GM04504 (cell line): ENCODE measurements at regions not wholly inside any gene's neighbourhood (a gene's known extent, or its start where the extent isn't known, plus 50 kb on each side); places are given as distances from the start of the nearest gene placed in this dataset.
"Not testable (repeated sequence)": the region's sequence is repeated elsewhere in the genome, so short reads cannot be mapped to it uniquely, and the experiment has no call there.

Source experiments
- DNase-seq: peaks from one replicate; pipeline ENCODE4 v3.0.0-alpha.2; 2012; ENCODE audit warnings: low read depth

GRCh38 chr7:20839196-20839735 is 52.6 kb upstream of the SP8 start:
- no peak for DNase-seq

DNA sequence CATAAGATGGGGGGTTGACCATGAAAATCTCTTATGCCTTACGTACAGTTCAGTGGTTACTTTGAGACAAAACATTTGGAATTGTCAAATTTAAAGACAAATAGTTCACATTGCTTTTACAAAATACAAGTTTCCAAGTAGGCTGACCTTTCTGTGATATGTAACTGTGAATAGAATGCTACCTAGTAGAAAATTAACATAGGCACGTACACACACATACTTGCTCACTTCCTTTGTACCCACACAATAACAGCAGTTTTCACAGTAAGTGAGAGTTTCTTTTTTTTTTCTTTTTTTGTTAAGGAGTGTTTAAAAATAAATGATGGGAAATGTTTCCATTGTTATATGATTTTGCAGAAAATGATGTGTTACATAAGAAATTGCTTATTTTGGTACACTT is 53.3 kb upstream of the SP8 start:
- DNase-seq, result no peak

DNA sequence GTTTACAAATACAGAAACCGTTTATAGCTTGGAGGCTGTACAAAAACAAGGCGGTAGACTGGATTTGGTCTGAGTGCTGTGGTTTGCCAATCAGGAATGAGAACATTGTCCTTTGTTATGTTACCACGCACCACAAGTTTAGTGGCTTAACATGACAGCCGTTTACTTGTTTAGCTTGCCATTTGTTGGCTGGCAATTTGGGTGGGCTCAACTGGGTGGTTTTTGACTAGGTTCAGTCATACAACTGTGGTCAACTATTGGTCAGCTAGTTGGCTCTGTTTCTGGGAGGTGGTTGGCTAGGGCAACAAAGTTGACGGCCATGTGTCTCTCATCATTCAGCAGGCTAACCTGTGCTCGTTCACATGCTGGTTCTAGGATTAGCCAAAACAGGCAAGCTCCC is 60.1 kb upstream of the SP8 start:
- no peak for DNase-seq

GRCh38 chr7:20858951-20859350 is 72.3 kb upstream of the SP8 start:
- no peak for DNase-seq

DNA sequence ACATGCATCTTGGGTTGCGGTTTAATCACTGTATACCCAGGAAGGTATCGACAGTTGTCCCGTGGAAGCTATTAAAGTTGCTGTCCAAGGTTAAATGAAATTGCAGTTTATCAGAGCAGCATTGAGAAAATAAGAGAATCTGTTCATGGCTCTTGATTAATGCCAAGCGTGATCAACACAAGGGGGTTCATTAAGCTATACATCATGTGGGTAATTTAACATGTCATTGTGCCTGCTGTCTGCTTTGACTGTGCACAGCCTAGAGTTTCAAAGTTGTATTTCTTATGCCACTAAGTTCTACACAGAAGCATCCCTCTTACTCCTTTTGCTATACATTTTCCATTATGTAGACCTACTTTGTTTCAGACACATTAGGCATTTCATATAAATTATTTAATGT is 74.8 kb upstream of the SP8 start:
- DNase-seq, result no peak

- DNase-seq, result no peak
Observed at GRCh38 chr7:20862554-20862953, 75.9 kb upstream of the SP8 start.

GRCh38 chr7:20864221-20864620 is 77.5 kb upstream of the SP8 start:
- no peak for DNase-seq

DNA sequence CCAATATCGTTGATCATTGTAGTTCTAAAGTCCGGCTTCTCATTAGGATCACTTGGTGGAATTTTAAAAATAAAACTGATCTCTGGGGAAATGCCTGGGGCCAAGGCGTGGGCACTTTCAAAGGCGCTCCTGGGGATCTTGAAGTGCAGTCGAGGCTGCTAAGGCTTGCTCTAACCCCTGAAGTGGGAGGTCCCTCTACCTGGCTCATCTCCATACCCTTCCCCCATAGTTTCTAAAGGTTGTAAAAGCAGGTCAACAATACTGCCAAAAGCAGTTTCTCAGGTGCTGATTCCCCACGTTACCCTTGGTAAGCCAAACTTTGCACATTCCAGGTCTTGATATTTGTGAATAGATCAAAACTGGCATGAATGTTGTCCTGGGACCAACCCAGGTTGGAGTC is 79.0 kb upstream of the SP8 start:
- no peak for DNase-seq

- no peak for DNase-seq
Observed at GRCh38 chr7:20870977-20871376, 84.3 kb upstream of the SP8 start.

DNA sequence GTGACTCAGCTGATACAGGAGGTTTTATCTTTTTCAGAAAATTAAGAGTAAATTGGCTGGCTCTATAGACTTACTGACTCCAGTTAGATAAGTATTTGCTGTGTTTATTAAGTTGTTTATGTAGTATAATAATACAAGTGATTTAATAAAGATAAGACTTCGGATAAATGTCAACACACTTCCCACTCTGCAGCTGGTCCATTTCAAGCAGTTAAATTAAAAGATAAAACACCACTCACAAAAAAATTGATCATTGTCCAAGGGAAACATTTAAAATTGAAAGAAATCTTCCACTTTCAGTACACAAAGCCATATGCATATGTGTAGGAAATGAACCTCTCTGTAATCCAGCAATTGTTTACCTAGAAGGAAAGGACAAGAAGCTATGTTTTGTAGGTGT is 106.1 kb upstream of the SP8 start:
- DNase-seq, result no peak

- no peak for DNase-seq
Observed at GRCh38 chr7:20894806-20895205, 108.1 kb upstream of the SP8 start.

DNA sequence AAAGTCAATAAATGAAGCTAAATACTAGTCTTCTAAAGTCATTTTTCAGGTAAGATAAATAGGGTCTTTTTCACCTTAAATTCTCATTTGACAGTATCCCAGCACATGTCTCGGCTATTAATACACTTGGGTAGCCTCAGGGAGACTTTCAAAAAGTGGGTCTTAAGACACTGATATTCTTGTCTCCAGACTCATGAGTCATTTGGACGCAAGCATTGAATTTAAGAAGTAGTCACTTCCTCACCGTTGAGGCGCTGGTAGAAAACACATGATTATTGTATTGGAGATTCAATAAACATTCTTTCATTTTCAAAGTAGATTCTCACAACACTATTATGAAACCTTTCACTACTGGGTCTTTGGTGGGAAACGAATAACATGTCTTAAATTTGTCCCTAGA is 108.9 kb upstream of the SP8 start:
- DNase-seq, result no peak

DNA sequence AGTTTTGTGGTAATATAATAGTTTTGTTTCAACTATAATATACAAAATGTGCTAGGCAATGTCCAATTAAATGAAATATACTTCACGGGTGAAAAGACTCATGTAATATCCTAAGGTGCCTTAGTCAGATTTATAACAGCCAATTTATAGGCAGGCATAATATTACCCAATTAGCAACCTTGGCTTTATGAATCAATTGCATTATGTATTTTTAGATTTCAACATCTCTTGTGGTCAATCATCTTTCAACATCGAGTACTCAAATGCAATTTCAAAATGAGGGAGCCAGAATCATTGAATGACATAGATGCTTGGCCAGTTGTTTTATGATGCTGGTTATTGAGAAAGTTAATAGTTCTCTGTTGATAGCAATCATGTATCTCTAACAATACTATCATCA is 110.3 kb upstream of the SP8 start:
- DNase-seq, result no peak

DNA sequence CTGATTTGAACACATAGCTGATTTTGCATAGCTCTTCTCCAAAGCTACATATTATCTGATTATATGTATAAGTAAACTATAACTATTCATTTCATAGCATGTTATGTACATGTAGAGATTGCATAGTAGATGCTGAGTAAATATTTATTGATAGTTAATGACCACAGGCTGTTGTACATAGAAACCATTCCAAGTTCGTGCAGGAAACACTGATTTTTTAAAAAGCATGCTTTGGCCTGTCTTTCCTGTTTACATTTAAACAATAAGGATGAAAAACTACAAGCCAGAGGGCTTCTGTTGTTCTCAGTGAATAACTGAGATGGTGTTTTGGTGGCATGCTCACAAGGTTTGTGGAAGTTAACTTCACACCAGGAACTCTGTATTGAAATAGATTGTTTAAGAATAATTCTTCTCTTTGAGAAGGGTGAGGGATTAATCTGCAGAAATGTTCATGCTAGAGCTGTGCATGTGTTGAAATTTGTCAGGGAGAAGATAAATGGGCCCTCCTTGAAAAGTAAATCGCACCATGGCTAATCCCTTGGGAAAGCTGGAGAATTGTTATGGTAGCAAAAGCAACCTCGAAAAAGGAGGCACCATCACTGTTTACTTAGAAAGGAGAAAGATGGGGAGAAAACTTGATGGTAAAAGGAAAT is 120.2 kb upstream of the SP8 start:
- no peak for DNase-seq

DNA sequence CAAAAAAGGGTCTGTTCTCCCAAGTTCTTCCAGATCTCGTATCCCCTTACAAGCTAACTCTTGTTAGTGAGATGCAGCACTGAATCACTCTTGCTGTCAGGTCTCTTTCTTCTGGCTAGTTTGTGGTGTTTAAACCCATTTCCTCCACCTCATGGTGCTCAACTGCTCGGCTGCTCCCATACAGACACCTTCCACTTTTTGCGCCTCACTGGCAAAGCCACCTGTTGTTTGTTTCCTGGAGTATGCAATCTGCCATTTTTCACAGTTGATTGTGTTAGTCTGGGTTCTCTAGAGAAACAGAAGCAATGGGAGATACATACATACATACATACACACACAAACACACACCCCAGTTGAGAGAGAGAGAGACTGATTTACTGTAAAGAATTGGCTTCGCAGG is 124.4 kb upstream of the SP8 start:
- DNase-seq, result no peak

DNA sequence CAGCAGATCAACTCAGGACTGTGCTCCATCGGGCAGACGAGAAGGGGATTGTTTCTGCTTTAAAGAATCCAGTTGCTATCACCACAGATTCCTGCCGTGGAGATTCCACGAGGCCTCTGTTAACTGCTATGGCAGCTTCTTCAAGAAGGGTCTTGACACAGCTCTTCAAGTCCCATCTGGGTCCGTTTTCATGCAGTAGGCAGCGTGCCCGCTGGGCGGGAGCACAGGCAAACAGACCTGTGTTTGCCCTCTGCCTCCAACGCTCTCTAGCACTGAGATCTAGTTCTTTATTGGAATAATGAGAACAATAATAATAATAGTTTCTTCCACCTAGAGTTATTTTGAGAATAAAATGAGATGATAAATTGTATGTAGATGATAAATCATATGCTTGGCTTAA is 127.2 kb upstream of the SP8 start:
- DNase-seq, result no peak

GRCh38 chr7:20916311-20916710 is 129.6 kb upstream of the SP8 start:
- DNase-seq, result no peak

DNA sequence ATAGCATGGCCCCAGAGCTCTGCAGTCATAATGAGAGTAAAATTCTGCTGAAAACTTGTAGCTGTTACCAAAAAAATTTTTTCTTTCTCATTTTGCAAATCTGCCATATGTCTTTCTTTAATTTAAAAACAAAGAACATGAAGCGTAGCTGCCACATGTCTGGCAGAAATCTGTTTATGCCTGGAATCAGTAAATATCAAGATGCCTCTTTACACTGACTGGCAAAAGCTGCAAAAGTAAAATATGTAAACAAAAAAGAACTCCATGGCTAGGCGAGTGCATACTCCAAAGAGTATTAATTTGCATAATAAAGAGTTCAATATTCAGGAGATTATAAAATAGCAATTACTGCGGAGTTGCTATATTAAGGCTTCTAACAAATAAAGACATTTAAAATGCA is 130.9 kb upstream of the SP8 start:
- DNase-seq, result no peak

DNA sequence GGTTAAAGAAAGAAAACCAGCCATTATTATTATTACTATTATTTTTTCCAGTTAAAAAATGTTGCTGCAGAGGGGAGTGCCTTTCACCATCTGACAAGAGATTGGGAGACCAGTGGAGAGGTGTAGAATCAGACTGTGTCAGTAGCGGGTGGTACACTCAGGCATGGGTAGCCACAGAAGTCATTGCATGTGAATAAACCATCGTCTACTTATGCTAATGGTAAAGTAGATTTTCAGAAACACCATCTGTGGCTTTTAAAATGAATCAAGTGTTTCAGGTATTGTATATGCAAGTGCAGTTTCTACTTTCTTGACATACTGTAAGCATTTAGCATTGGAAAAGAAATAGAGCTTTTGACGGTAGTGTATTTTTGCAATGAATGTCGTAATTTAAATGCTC is 131.5 kb upstream of the SP8 start:
- DNase-seq, result no peak

DNA sequence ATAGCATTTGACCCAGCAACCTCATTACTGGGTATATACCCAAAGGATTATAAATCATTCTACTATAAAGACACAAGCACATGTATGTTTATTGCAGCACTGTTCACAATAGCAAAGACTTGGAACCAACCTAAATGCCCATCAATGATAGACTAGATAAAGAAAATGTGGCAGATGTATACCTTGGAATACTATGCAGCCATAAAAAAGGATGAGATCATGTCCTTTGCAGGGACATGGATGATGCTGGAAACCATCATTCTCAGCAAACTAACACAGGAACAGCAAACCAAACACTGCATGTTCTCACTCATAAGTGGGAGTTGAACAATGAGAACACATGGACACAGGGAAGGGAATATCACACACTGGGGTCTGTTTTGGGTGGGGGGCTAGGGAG is 140.5 kb upstream of the SP8 start:
- not testable (repeated sequence) for DNase-seq

DNA sequence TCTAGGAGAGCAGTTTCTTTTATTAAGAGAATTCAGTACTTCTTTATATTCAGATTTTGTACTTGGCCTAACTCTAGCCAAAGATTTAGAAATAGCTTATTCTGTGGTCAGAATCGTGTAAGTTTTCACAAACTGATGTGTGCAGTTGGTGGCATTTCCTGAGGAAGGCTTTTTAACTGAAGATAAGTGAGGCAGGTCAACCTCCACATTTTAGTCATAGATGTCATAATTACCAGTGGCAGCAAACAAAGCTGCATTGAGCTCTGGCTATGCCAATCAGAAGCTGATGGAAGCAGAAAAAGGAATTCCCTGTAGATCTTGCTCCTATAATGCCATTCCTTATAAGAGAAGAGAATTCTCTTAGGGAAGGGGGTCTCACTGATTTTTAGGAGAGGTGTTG is 141.3 kb upstream of the SP8 start:
- no peak for DNase-seq

DNA sequence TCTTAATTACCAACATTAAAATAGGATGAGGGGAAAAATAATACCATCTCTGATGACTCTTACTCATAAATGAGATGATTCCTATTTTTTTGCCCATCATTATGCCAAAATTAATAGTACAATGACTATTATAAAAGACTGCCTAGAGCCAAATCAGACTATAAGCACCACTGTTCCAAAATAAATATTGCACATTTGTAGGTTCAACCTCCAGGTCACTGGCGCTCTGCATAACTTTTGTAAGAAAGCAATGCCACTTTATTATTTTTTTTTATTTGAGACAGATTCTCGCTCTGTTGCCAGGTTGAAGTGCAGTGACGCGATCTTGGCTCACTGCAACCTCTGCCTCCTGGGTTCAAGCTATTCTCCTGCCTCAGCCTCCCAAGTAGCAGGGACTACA is 142.5 kb upstream of the SP8 start:
- DNase-seq, result no peak

DNA sequence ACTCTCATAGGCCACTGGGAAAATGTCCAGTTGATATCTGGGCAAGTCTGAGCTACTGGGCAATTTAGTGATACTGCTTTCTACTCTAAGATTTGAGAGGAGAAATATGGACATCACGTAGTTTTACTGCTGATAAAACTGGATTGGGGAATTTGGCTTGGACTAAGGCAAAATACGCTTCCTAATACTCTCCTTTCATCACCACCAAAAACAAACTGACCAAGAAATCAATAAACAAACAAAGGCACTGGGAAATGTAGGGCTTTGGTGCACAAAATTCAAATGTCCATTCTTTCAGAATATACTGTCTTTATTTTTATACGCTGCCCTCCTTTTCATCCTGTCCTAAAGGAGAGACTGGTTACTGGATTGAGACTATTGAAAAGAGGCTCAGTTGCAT is 145.1 kb upstream of the SP8 start:
- no peak for DNase-seq

DNA sequence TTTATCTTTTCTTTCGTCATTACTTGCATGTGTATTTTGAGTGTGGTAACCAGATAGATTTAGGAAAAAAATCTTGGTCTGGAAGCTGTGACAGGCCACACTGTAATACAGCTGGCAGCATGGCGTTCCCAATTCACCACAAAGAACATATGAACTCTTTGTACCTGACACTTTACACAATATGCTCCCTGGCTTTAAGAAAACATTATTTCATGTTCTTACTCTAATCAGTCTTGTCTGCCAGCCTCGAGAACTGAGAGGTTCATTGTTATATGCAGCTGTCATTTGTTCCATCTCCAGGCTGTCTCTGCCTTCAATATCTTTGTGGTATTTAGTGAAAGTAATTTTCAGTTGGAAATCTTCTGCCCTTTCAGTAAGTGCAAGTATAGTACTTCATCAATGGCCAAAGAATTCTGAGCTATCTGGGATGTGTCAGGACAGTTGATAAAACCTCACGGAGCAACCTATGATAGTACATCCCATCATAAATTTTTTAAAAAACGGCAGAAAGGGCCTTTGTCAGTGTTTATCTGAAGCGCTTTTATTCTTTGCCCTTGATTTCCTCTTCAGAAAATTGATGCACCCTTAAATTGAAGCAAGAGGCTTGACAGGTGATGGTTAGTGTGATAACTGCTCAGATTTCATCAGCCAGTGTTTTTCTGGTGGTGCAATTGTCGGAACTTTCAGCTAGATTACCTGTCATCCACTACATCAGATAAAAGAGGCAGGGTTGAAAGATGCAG is 146.3 kb upstream of the SP8 start:
- no peak for DNase-seq
